Ascending aorta (tissue), 2 donors: ENCODE measurements at regions not wholly inside any gene's neighbourhood (a gene's known extent, or its start where the extent isn't known, plus 50 kb on each side); places are given as distances from the start of the nearest gene placed in this dataset.

Experiments used
- DNase-seq, 2 donors: peaks; one replicate each; pipeline ENCODE4 v3.0.0-alpha.2; 2019; ENCODE audit warnings: low spot score in 2 of 2
- H3K27ac ChIP-seq, 2 donors: fragments of 200-600 bp; sonication (generic); one replicate each; pipeline ENCODE4 v1.5.1; 2016 to 2017; ENCODE audit warnings: mild to moderate bottlenecking in 1 of 2
- H3K27me3 ChIP-seq: fragments of 200-600 bp; sonication (generic); one replicate; pipeline ENCODE4 v1.5.1; 2017
- H3K36me3 ChIP-seq, 2 donors: fragments of 200-600 bp; sonication (generic); one replicate each; pipeline ENCODE4 v1.5.1; 2016
- H3K4me1 ChIP-seq, 2 donors: fragments of 200-600 bp; sonication (generic); one replicate each; pipeline ENCODE4 v1.5.1; 2016 to 2017; ENCODE audit warnings: mild to moderate bottlenecking in 1 of 2
- H3K4me3 ChIP-seq, 2 donors: fragments of 200-600 bp; sonication (generic); one replicate each; pipeline ENCODE4 v1.5.1; 2016 to 2017; ENCODE audit warnings: mild to moderate bottlenecking in 1 of 2
- H3K9me3 ChIP-seq, 2 donors: fragments of 200-600 bp; sonication (generic); one replicate each; pipeline ENCODE4 v1.5.1; 2016
- CTCF ChIP-seq, 3 experiments: fragments of 200-600 bp in 2 of 3; fragments of 450-650 bp in 1 of 3; sonication (generic) in 2 of 3; IDR thresholded peaks; one replicate each; pipeline ENCODE4 v1.5.1; 2016 to 2019; ENCODE audit warnings: antibody characterized with exemption in 3 of 3, mild to moderate bottlenecking in 1 of 3, moderate library complexity in 1 of 3
- intact Hi-C: fragments of 100-400 bp; cut with DNase I; formaldehyde crosslinking; loops from one replicate; pipeline ENCODE4 v1.15.1; 2023

GRCh38 chr17:13367154-13367553 is 234.6 kb downstream of the HS3ST3A1 start:
- Histone ChIP-seq H3K4me1 (no peaks in the 10 kb centered on the region), H3K27me3 (no peaks in the 10 kb centered on the region), H3K9me3 (no peaks in the 10 kb centered on the region), H3K27ac (no peak overlapping the region), H3K4me3 (no peak overlapping the region), H3K36me3 (no peaks in the 10 kb centered on the region)
- no peak for DNase-seq
- intact Hi-C loops: no loop called here
- TF ChIP-seq CTCF (IDR thresholded peaks at IDR 0.05): no peak

- intact Hi-C loops: no loop called here
- Histone ChIP-seq H3K4me3 (no peak overlapping the region), H3K27ac (no peak overlapping the region), H3K27me3 (no peaks in the 10 kb centered on the region), H3K4me1 (no peaks in the 10 kb centered on the region), H3K9me3 (no peaks in the 10 kb centered on the region), H3K36me3 (no peaks in the 10 kb centered on the region)
- TF ChIP-seq CTCF (IDR thresholded peaks at IDR 0.05): no peak
- DNase-seq: no peak
Observed at GRCh38 chr17:13365331-13365730, 236.4 kb downstream of the HS3ST3A1 start.

- intact Hi-C loops: no loop called here
- no peaks in the 10 kb centered on the region for H3K36me3 ChIP-seq
- TF ChIP-seq CTCF (IDR thresholded peaks at IDR 0.05): no peak
- no peaks in the 10 kb centered on the region for H3K9me3 ChIP-seq
- H3K4me1 ChIP-seq: no peaks in the 10 kb centered on the region
- H3K4me3 ChIP-seq: no peak overlapping the region
- no peak overlapping the region for H3K27ac ChIP-seq
- DNase-seq: no peak
- no peaks in the 10 kb centered on the region for H3K27me3 ChIP-seq
Observed at GRCh38 chr17:13363771-13364170, 238.0 kb downstream of the HS3ST3A1 start.

- no peaks in the 10 kb centered on the region for H3K36me3 ChIP-seq
- no peak for DNase-seq
- H3K27ac ChIP-seq: no peak overlapping the region
- no peaks in the 10 kb centered on the region for H3K9me3 ChIP-seq
- no peak for TF ChIP-seq CTCF (IDR thresholded peaks at IDR 0.05)
- no peaks in the 10 kb centered on the region for H3K27me3 ChIP-seq
- no peak overlapping the region for H3K4me3 ChIP-seq
- intact Hi-C loops: no loop called here
- H3K4me1 ChIP-seq: no peaks in the 10 kb centered on the region
Observed at GRCh38 chr17:13362341-13363122, 239.2 kb downstream of the HS3ST3A1 start.

GRCh38 chr17:13359774-13360173 is 242.0 kb downstream of the HS3ST3A1 start:
- Histone ChIP-seq H3K27me3 (no peaks in the 10 kb centered on the region), H3K27ac (no peak overlapping the region), H3K36me3 (no peaks in the 10 kb centered on the region), H3K9me3 (no peaks in the 10 kb centered on the region), H3K4me3 (no peak overlapping the region), H3K4me1 (no peaks in the 10 kb centered on the region)
- intact Hi-C loops: no loop called here
- TF ChIP-seq CTCF (IDR thresholded peaks at IDR 0.05): no peak
- DNase-seq: no peak

GRCh38 chr17:13355054-13355453 is 246.7 kb downstream of the HS3ST3A1 start:
- Histone ChIP-seq H3K4me1 (no peaks in the 10 kb centered on the region), H3K27ac (no peak overlapping the region), H3K4me3 (no peak overlapping the region), H3K36me3 (no peaks in the 10 kb centered on the region), H3K27me3 (no peaks in the 10 kb centered on the region), H3K9me3 (no peaks in the 10 kb centered on the region)
- no peak for TF ChIP-seq CTCF (IDR thresholded peaks at IDR 0.05)
- intact Hi-C loops: no loop called here
- DNase-seq: no peak
